Stimulated activated CD8-positive, alpha-beta memory T cell treated with anti-CD3 and anti-CD28 coated beads, Interleukin-12 subunit alpha, Interleukin-12 subunit beta, amount 100 ng/mL, for 24 hours (primary cell): ENCODE measurements at regions not wholly inside any gene's neighbourhood (a gene's known extent, or its start where the extent isn't known, plus 50 kb on each side); places are given as distances from the start of the nearest gene placed in this dataset.

Experiments used
- DNase-seq: peaks from one replicate; pipeline ENCODE4 v3.0.0-alpha.2; 2020; ENCODE audit errors: extremely low read depth

GRCh38 chr10:44301781-44302355 is 83.0 kb downstream of the CXCL12 start:
- DNase-seq: no peak

- no peak for DNase-seq
Observed at GRCh38 chr10:44300666-44301649, 83.9 kb downstream of the CXCL12 start.

- DNase-seq: no peak
Observed at GRCh38 chr10:44298713-44299112, 86.2 kb downstream of the CXCL12 start.

GRCh38 chr10:44297963-44298362 is 86.9 kb downstream of the CXCL12 start:
- no peak for DNase-seq

- no peak for DNase-seq
Observed at GRCh38 chr10:44295644-44296241, 89.2 kb downstream of the CXCL12 start.

GRCh38 chr10:44294726-44295412 is 90.0 kb downstream of the CXCL12 start:
- no peak for DNase-seq

- no peak for DNase-seq
Observed at GRCh38 chr10:44293842-44294241, 91.1 kb downstream of the CXCL12 start.

GRCh38 chr10:44293306-44293778 is 91.6 kb downstream of the CXCL12 start:
- DNase-seq: no peak

GRCh38 chr10:44292390-44293002 is 92.4 kb downstream of the CXCL12 start:
- no peak for DNase-seq

- no peak for DNase-seq
Observed at GRCh38 chr10:44291091-44291490, 93.8 kb downstream of the CXCL12 start.

GRCh38 chr10:44289125-44289524 is 95.8 kb downstream of the CXCL12 start:
- no peak for DNase-seq

GRCh38 chr10:44287408-44287807 is 97.5 kb downstream of the CXCL12 start:
- DNase-seq: no peak

GRCh38 chr10:44284198-44285084 is 100.5 kb downstream of the CXCL12 start:
- DNase-seq: no peak

GRCh38 chr10:44282626-44283300 is 102.1 kb downstream of the CXCL12 start:
- no peak for DNase-seq

- no peak for DNase-seq
Observed at GRCh38 chr10:44281662-44282061, 103.2 kb downstream of the CXCL12 start.

- DNase-seq: no peak
Observed at GRCh38 chr10:44281089-44281613, 103.7 kb downstream of the CXCL12 start.

- no peak for DNase-seq
Observed at GRCh38 chr10:44280226-44281014, 104.5 kb downstream of the CXCL12 start.

GRCh38 chr10:44279426-44280126 is 105.3 kb downstream of the CXCL12 start:
- no peak for DNase-seq
